ENCODE measurements at regions not wholly inside any gene's neighbourhood (a gene's known extent, or its start where the extent isn't known, plus 50 kb on each side); places are given as distances from the start of the nearest gene placed in this dataset.

DNA sequence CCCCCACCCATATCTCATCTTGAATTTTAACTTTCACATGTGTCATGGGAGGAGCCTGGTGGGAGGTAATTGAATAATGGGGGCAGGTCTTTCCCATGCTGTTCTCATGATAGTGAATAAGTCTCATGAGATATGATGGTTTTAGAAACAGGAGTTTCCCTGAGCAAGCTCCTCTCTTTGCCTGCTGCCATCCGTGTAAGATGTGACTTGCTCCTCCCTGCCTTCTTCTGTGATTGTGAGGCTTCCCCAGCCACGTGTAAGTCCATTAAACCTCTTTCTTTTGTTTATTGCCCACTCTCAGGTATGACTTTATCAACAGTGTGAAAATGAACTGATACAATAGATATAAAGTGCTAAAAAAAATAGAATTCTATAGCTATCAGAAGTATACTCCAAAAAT lies 168.8 kb downstream of the CXCL12 start:
- TF ChIP-seq POLR2A (IDR thresholded peaks at IDR 0.05; ENCODE audit: low read length) (no peak), GATA1 (IDR thresholded peaks at IDR 0.05; ENCODE audit: low read depth, low read length) (no peak)
